Right lung (tissue), 2 donors: ENCODE measurements at regions not wholly inside any gene's neighbourhood (a gene's known extent, or its start where the extent isn't known, plus 50 kb on each side); places are given as distances from the start of the nearest gene placed in this dataset.

Source experiments
- DNase-seq, 2 donors: peaks; one replicate each; pipeline ENCODE4 v3.0.0-alpha.2; 2013

GRCh38 chr15:23514484-23514883, 51.0 kb upstream of the MKRN3 start:
- no peak for DNase-seq

- DNase-seq: no peak
These were observed 58.7 kb upstream of the MKRN3 start for GRCh38 chr15:23506762-23507161.

- DNase-seq: no peak
These were observed 56.9 kb upstream of the GOLGA6L2 start for GRCh38 chr15:23503980-23504379.

- DNase-seq: no peak
These were observed 56.5 kb upstream of the GOLGA6L2 start for GRCh38 chr15:23503576-23503975.

- DNase-seq: peak in 1 of 2 donors; percentile 5
These were observed 50.7 kb upstream of the GOLGA6L2 start for GRCh38 chr15:23497710-23498111.
